Breast epithelium (tissue), 4 donors: ENCODE measurements at regions not wholly inside any gene's neighbourhood (a gene's known extent, or its start where the extent isn't known, plus 50 kb on each side); places are given as distances from the start of the nearest gene placed in this dataset.

ENCODE experiments used
- DNase-seq, 2 donors: peaks; one replicate each; pipeline ENCODE4 v3.0.0-alpha.2; 2019; ENCODE audit warnings: low spot score in 2 of 2
- H3K27ac ChIP-seq, 2 donors: fragments of 200-600 bp; sonication (generic) in 1 of 2; one replicate each; pipeline ENCODE4 v1.5.1; 2016 to 2019; ENCODE audit warnings: mild to moderate bottlenecking in 1 of 2
- H3K27me3 ChIP-seq, 2 donors: fragments of 200-600 bp; sonication (generic) in 1 of 2; one replicate each; pipeline versions ENCODE4 v1.5.1 to v1.6.0; 2017 to 2019; ENCODE audit warnings: control low read depth in 1 of 2, mild to moderate bottlenecking in 1 of 2
- H3K36me3 ChIP-seq: fragments of 200-600 bp; one replicate; pipeline ENCODE4 v1.5.1; 2019
- H3K4me1 ChIP-seq, 2 donors: fragments of 200-600 bp; sonication (generic); one replicate each; pipeline ENCODE4 v1.5.1; 2016 to 2019; ENCODE audit warnings: control low read depth in 1 of 2
- H3K4me3 ChIP-seq, 3 donors: fragments of 200-600 bp; sonication (generic); 1 replicate in 2 of 3; 2 replicates in 1 of 3; pipeline ENCODE4 v1.5.1; 2016 to 2019; ENCODE audit warnings: mild to moderate bottlenecking in 3 of 3, moderate library complexity in 2 of 3
- H3K9me3 ChIP-seq, 2 donors: fragments of 200-600 bp; sonication (generic) in 1 of 2; one replicate each; pipeline ENCODE4 v1.5.1; 2016 to 2019; ENCODE audit warnings: control low read depth in 1 of 2
- CTCF ChIP-seq, 3 donors: fragments of 450-650 bp; IDR thresholded peaks; one replicate each; pipeline ENCODE4 v1.5.1; 2016 to 2017; ENCODE audit warnings: antibody characterized with exemption in 3 of 3, mild to moderate bottlenecking in 3 of 3, moderate library complexity in 3 of 3
- POLR2A ChIP-seq: fragments of 450-650 bp; IDR thresholded peaks from one replicate; pipeline ENCODE4 v1.6.1; 2016; ENCODE audit warnings: antibody characterized with exemption, mild to moderate bottlenecking, moderate library complexity
- POLR2AphosphoS5 ChIP-seq, 3 donors: sonication (generic); formaldehyde crosslinking; IDR thresholded peaks; one replicate each; pipeline ENCODE4 v1.6.1; 2017; ENCODE audit warnings: antibody characterized with exemption in 3 of 3
- intact Hi-C: fragments of 100-400 bp; cut with DNase I; formaldehyde crosslinking; loops from one replicate; pipeline ENCODE4 v1.15.1; 2023; ENCODE audit warnings: low total_unique reads

- intact Hi-C loops, result loop anchor here (5.0 kb wide), 1 partner anchor 922 kb away; no protein-coding TSS in a partner anchor
- no peak overlapping the region for H3K27ac ChIP-seq
- no peak for TF ChIP-seq POLR2AphosphoS5 (IDR thresholded peaks at IDR 0.05)
- TF ChIP-seq POLR2A, result no peak
- no peak for TF ChIP-seq CTCF (IDR thresholded peaks at IDR 0.05)
- DNase-seq, result no peak
- no peaks in the 10 kb centered on the region for H3K27me3 ChIP-seq
- H3K4me3 ChIP-seq, result no peak overlapping the region
- H3K36me3 ChIP-seq, result no peaks in the 10 kb centered on the region
- no peaks in the 10 kb centered on the region for H3K4me1 ChIP-seq
- no peaks in the 10 kb centered on the region for H3K9me3 ChIP-seq
These were observed 282.8 kb upstream of the ALCAM start for GRCh38 chr3:105083945-105084344.

GRCh38 chr3:105085506-105085905 is 281.2 kb upstream of the ALCAM start:
- no peak for DNase-seq
- H3K27me3 ChIP-seq, result no peaks in the 10 kb centered on the region
- TF ChIP-seq POLR2AphosphoS5 (IDR thresholded peaks at IDR 0.05) (no peak), POLR2A (no peak), CTCF (IDR thresholded peaks at IDR 0.05) (no peak)
- intact Hi-C loops, result no loop called here
- no peaks in the 10 kb centered on the region for H3K9me3 ChIP-seq
- no peaks in the 10 kb centered on the region for H3K36me3 ChIP-seq
- no peak overlapping the region for H3K4me3 ChIP-seq
- no peak overlapping the region for H3K27ac ChIP-seq
- H3K4me1 ChIP-seq, result no peaks in the 10 kb centered on the region

GRCh38 chr3:105093371-105094252 is 273.1 kb upstream of the ALCAM start:
- Histone ChIP-seq H3K27me3 (no peaks in the 10 kb centered on the region), H3K9me3 (peaks cover 0 to 4% of the 10 kb centered on the region in 2 donors), H3K4me3 (no peak overlapping the region), H3K27ac (no peak overlapping the region), H3K36me3 (no peaks in the 10 kb centered on the region), H3K4me1 (no peaks in the 10 kb centered on the region)
- intact Hi-C loops, result no loop called here
- no peak for DNase-seq
- no peak for TF ChIP-seq POLR2A
- no peak for TF ChIP-seq POLR2AphosphoS5 (IDR thresholded peaks at IDR 0.05)
- no peak for TF ChIP-seq CTCF (IDR thresholded peaks at IDR 0.05)

- TF ChIP-seq POLR2AphosphoS5 (IDR thresholded peaks at IDR 0.05) (no peak), CTCF (IDR thresholded peaks at IDR 0.05) (no peak), POLR2A (no peak)
- Histone ChIP-seq H3K27me3 (no peaks in the 10 kb centered on the region), H3K36me3 (no peaks in the 10 kb centered on the region), H3K27ac (no peak overlapping the region), H3K4me3 (no peak overlapping the region), H3K4me1 (no peaks in the 10 kb centered on the region), H3K9me3 (peaks cover 0 to 4% of the 10 kb centered on the region in 2 donors)
- no peak for DNase-seq
- intact Hi-C loops, result no loop called here
These were observed 272.1 kb upstream of the ALCAM start for GRCh38 chr3:105094588-105094987.

GRCh38 chr3:105096071-105096470 is 270.6 kb upstream of the ALCAM start:
- Histone ChIP-seq H3K27ac (no peak overlapping the region), H3K27me3 (no peaks in the 10 kb centered on the region), H3K4me3 (no peak overlapping the region), H3K9me3 (peaks cover 0 to 4% of the 10 kb centered on the region in 2 donors), H3K4me1 (no peaks in the 10 kb centered on the region), H3K36me3 (no peaks in the 10 kb centered on the region)
- intact Hi-C loops, result no loop called here
- no peak for TF ChIP-seq POLR2A
- no peak for TF ChIP-seq CTCF (IDR thresholded peaks at IDR 0.05)
- no peak for TF ChIP-seq POLR2AphosphoS5 (IDR thresholded peaks at IDR 0.05)
- DNase-seq, result no peak
